B cell (primary cell): ENCODE measurements at regions not wholly inside any gene's neighbourhood (a gene's known extent, or its start where the extent isn't known, plus 50 kb on each side); places are given as distances from the start of the nearest gene placed in this dataset.
A peak's percentile ranks its signal among the peaks of the same experiment; 100 is the strongest.

Experiments used
- ATAC-seq: fragments of 200-7000 bp; cut with Tn5 transposase; one replicate; pipeline ENCODE4 v1.10.0; 2021; ENCODE audit warnings: low read depth, mild to moderate bottlenecking, moderate number of reproducible peaks, moderate library complexity
- CTCF ChIA-PET: fragments of 350-600 bp; sonication (Branson Sonifier 250); formaldehyde crosslinking; loops from one replicate; lab custom pipeline; 2021; ENCODE audit warnings: antibody characterized with exemption, inconsistent platforms; lab: Charles Lee
- POLR2A ChIA-PET: fragments of 350-600 bp; sonication (Branson Sonifier 250); formaldehyde crosslinking; loops from one replicate; lab custom pipeline; 2021; ENCODE audit warnings: antibody characterized with exemption; lab: Charles Lee
- DNase-seq: peaks from one replicate; pipeline ENCODE4 v3.0.0; 2013
- H2AFZ ChIP-seq: 2 replicates; pipeline ENCODE4 v1.6.1; 2012; ENCODE audit warnings: mild to moderate bottlenecking, low read depth, low read length; ENCODE audit not compliant: insufficient read depth, poor library complexity, severe bottlenecking
- H3K27ac ChIP-seq, 2 donors: 1 replicate in 1 of 2; 2 replicates in 1 of 2; pipeline ENCODE4 v1.5.1; 2012 to 2013; ENCODE audit warnings: low read length in 2 of 2, mild to moderate bottlenecking in 2 of 2, moderate library complexity in 1 of 2
- H3K27me3 ChIP-seq, 4 experiments: fragments of 200-600 bp in 1 of 4; sonication (generic) in 1 of 4; replicated peaks in 1 of 4; 1 replicate in 2 of 4; 2 replicates in 2 of 4; pipeline versions ENCODE4 v1.6.1 to v1.7.0; 2013 to 2016; ENCODE audit warnings: low read length in 3 of 4, mild to moderate bottlenecking in 2 of 4, mixed read lengths in 1 of 4, moderate library complexity in 1 of 4; ENCODE audit not compliant: insufficient read depth in 4 of 4, control insufficient read depth in 3 of 4; ENCODE audit errors: control extremely low read depth in 1 of 4
- H3K36me3 ChIP-seq, 2 experiments: replicated peaks in 1 of 2; 1 replicate in 1 of 2; 2 replicates in 1 of 2; pipeline versions ENCODE4 v1.6.1 to v1.7.1; 2013; ENCODE audit warnings: low read length in 1 of 2; ENCODE audit not compliant: insufficient read depth in 2 of 2, control insufficient read depth in 1 of 2; ENCODE audit errors: control extremely low read depth in 1 of 2, extremely low read depth in 1 of 2
- H3K4me1 ChIP-seq, 2 donors: fragments of 200-600 bp in 1 of 2; sonication (generic) in 1 of 2; 1 replicate in 1 of 2; 2 replicates in 1 of 2; pipeline versions ENCODE4 v1.5.1 to v1.6.1; 2013 to 2017; ENCODE audit warnings: low read length in 2 of 2; ENCODE audit not compliant: control insufficient read depth in 2 of 2, insufficient read depth in 2 of 2
- H3K4me2 ChIP-seq: replicated peaks from 2 replicates; pipeline ENCODE3; 2012; ENCODE audit warnings: mild to moderate bottlenecking, low read depth, low read length; ENCODE audit not compliant: poor library complexity, severe bottlenecking
- H3K4me3 ChIP-seq, 5 experiments: fragments of 200-600 bp in 1 of 5; sonication (generic) in 1 of 5; 1 replicate in 3 of 5; 2 replicates in 2 of 5; pipeline versions ENCODE4 v1.5.1 to v1.7.0; 2011 to 2016; ENCODE audit warnings: low read length in 4 of 5, mild to moderate bottlenecking in 4 of 5, low read depth in 2 of 5, control low read depth in 1 of 5, moderate library complexity in 1 of 5; ENCODE audit not compliant: insufficient read depth in 1 of 5; ENCODE audit errors: control extremely low read depth in 1 of 5, extremely low read depth in 1 of 5
- H3K79me2 ChIP-seq: fragments of 200-600 bp; sonication (generic); one replicate; pipeline ENCODE4 v1.6.0; 2016; ENCODE audit warnings: low read length; ENCODE audit not compliant: control insufficient read depth, insufficient read depth
- H3K9ac ChIP-seq: fragments of 200-600 bp; sonication (generic); 2 replicates; pipeline ENCODE4 v1.6.1; 2017; ENCODE audit warnings: mild to moderate bottlenecking, low read length, moderate library complexity
- H3K9me3 ChIP-seq, 3 donors: one replicate each; pipeline versions ENCODE4 v1.6.1 to v1.7.1; 2013; ENCODE audit warnings: low read length in 2 of 3; ENCODE audit not compliant: control insufficient read depth in 2 of 3, insufficient read depth in 1 of 3; ENCODE audit errors: control extremely low read depth in 1 of 3
- H4K20me1 ChIP-seq: 2 replicates; pipeline ENCODE4 v1.6.0; 2012; ENCODE audit warnings: mild to moderate bottlenecking, low read length; ENCODE audit not compliant: insufficient read depth, control insufficient read depth, poor library complexity, severe bottlenecking
- H3K27ac Mint-ChIP-seq: one replicate; pipeline ENCODE4 v1.8.0; 2021; ENCODE audit warnings: mixed read lengths
- H3K27me3 Mint-ChIP-seq: one replicate; pipeline ENCODE4 v1.8.0; 2021; ENCODE audit warnings: mixed read lengths
- H3K4me1 Mint-ChIP-seq: one replicate; pipeline ENCODE4 v1.8.0; 2021; ENCODE audit warnings: mixed read lengths
- H3K4me3 Mint-ChIP-seq: one replicate; pipeline ENCODE4 v1.8.0; 2021; ENCODE audit warnings: mixed read lengths
- H3K9me3 Mint-ChIP-seq: one replicate; pipeline ENCODE4 v1.8.0; 2022; ENCODE audit warnings: mixed read lengths; ENCODE audit not compliant: insufficient read depth
- EZH2 ChIP-seq: IDR thresholded peaks from 2 replicates; pipeline ENCODE4 v1.6.1; 2012; ENCODE audit warnings: borderline replicate concordance, low read depth, mild to moderate bottlenecking, moderate library complexity, low read length; ENCODE audit not compliant: insufficient read depth, poor library complexity, severe bottlenecking
- WGBS: methylation state at CpG from one replicate; pipeline ENCODE4 v1.1.5; 2013; ENCODE audit warnings: missing lambda C conversion rate; ENCODE audit not compliant: insufficient coverage; 5-methylcytosine and 5-hydroxymethylcytosine counted together
- intact Hi-C: fragments of 100-400 bp; cut with micrococcal nuclease; formaldehyde crosslinking; loops from one replicate; pipeline ENCODE4 v1.10.0; 2022
- TF ChIP-seq, protein P1 (sequence below): fragments of 200-600 bp; IDR thresholded peaks from one replicate; pipeline ENCODE4 v1.8.0; 2022; ENCODE audit warnings: antibody characterized with exemption, mild to moderate bottlenecking

DNA sequence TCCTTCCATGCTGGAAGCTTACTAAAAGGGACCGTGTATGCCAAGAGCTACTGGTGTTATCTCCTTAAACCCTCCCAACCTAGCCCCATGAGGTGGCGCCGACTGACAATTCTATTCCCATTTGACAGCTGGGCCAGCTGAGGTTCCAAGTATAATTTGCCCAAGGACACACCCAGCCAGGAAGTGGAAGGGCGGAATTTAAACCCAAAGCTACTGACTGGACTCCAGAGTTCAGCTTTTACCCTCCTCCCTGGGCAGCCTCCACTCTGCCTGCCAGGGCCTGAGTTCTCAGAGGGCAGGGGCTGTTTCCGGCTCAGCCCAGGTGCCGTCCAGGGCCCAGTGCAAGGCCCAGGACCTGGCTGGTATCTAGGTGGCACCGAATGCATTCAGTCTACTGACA, 71.8 kb downstream of the C9orf50 start:
- Histone ChIP-seq H3K9ac (no peak overlapping the region), H3K79me2 (no peaks in the 10 kb centered on the region), H4K20me1 (no peaks in the 10 kb centered on the region), H3K4me2 (no peak overlapping the region), H3K27me3 (peaks cover 0 to 36% (median 8%) of the 10 kb centered on the region in 4 experiments), H2AFZ (no peak overlapping the region), H3K4me3 (no peak overlapping the region), H3K36me3 (no peaks in the 10 kb centered on the region), H3K4me1 (peaks cover 3 to 10% of the 10 kb centered on the region in 2 donors), H3K9me3 (no peaks in the 10 kb centered on the region), H3K27ac (no peak overlapping the region)
- peak overlapping the region; percentile 8 for H3K4me3 Mint-ChIP-seq
- ChIA-PET CTCF (no interaction called here), POLR2A (interaction anchor here (0.6 kb wide), 1 partner anchor 223 kb away, joined by 8 read pairs; no protein-coding TSS in a partner anchor)
- no peak for DNase-seq
- WGBS: 93% methylated on average over 7 of the region's 7 CpGs
- intact Hi-C loops: no loop called here
- no peak for TF ChIP-seq EZH2
- TF ChIP-seq, protein P1, sequence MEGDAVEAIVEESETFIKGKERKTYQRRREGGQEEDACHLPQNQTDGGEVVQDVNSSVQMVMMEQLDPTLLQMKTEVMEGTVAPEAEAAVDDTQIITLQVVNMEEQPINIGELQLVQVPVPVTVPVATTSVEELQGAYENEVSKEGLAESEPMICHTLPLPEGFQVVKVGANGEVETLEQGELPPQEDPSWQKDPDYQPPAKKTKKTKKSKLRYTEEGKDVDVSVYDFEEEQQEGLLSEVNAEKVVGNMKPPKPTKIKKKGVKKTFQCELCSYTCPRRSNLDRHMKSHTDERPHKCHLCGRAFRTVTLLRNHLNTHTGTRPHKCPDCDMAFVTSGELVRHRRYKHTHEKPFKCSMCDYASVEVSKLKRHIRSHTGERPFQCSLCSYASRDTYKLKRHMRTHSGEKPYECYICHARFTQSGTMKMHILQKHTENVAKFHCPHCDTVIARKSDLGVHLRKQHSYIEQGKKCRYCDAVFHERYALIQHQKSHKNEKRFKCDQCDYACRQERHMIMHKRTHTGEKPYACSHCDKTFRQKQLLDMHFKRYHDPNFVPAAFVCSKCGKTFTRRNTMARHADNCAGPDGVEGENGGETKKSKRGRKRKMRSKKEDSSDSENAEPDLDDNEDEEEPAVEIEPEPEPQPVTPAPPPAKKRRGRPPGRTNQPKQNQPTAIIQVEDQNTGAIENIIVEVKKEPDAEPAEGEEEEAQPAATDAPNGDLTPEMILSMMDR: no peak
- no peak overlapping the region for H3K27ac Mint-ChIP-seq
- ATAC-seq: no peak
- no peaks in the 10 kb centered on the region for H3K9me3 Mint-ChIP-seq
- H3K4me1 Mint-ChIP-seq: peaks cover 6% of the 10 kb centered on the region
- peaks cover 54% of the 10 kb centered on the region for H3K27me3 Mint-ChIP-seq

DNA sequence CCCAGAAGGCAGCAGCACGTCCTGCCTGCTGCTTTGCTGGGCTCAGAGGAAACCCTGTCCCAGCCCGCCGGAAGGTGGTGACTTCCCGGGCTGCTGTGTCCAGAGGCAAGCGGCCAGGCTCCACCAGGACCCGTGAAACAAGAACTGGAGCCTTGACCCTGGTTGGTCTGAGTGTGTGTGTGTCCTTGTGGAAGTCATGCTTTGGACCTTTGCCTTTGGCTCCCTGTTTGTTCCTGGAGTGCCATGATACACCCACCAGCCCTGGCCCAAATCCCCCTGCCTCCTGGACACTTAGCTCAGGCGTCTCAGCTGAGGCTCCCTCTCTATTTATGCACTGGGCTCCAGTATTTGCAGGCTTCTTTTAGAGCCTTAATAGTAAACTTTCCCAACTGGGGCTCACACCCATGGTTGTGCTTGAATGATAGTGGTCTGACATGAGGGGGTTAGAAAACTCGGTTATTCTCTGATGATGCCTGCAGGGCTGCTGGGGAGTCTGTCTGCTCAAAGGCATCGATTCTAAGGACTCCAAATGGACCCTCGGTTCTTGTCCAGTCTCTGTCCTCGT, 72.2 kb downstream of the C9orf50 start:
- CTCF ChIA-PET: no interaction called here
- Histone ChIP-seq H2AFZ (no peak overlapping the region), H3K36me3 (no peaks in the 10 kb centered on the region), H3K27me3 (peaks cover 0 to 36% (median 8%) of the 10 kb centered on the region in 4 experiments), H3K27ac (no peak overlapping the region), H3K4me1 (peaks cover 3 to 10% of the 10 kb centered on the region in 2 donors), H3K79me2 (no peaks in the 10 kb centered on the region), H3K9ac (no peak overlapping the region), H3K4me2 (no peak overlapping the region), H3K4me3 (no peak overlapping the region), H3K9me3 (no peaks in the 10 kb centered on the region), H4K20me1 (no peaks in the 10 kb centered on the region)
- Mint-ChIP-seq H3K9me3 (no peaks in the 10 kb centered on the region), H3K27me3 (peaks cover 55% of the 10 kb centered on the region), H3K4me3 (no peak overlapping the region), H3K4me1 (peaks cover 6% of the 10 kb centered on the region), H3K27ac (no peak overlapping the region)
- ATAC-seq (no peak), DNase-seq (no peak)
- 92% methylated on average over 8 of the region's 11 CpGs for WGBS
- intact Hi-C loops: no loop called here
- POLR2A ChIA-PET: interaction anchor here (0.6 kb wide), 1 partner anchor 223 kb away, joined by 8 read pairs; no protein-coding TSS in a partner anchor
- no peak for TF ChIP-seq EZH2
- TF ChIP-seq, protein P1: no peak
